ENCODE measurements at regions not wholly inside any gene's neighbourhood (a gene's known extent, or its start where the extent isn't known, plus 50 kb on each side); places are given as distances from the start of the nearest gene placed in this dataset.

- no peaks in the 10 kb centered on the region for H3K9me3 ChIP-seq
- TF ChIP-seq CTCF (IDR thresholded peaks at IDR 0.05): no peak
- no peaks in the 10 kb centered on the region for H3K4me1 ChIP-seq (ENCODE audit: control insufficient read depth in 1 of 2, insufficient read depth in 1 of 2, low read depth in 1 of 2, low read length in 1 of 2)
- H3K27ac ChIP-seq: no peak overlapping the region
- no peaks in the 10 kb centered on the region for H3K27me3 ChIP-seq
- H3K4me3 ChIP-seq (ENCODE audit: low read depth in 1 of 2, low read length in 1 of 2): no peak overlapping the region
- no peaks in the 10 kb centered on the region for H3K36me3 ChIP-seq
Observed at GRCh38 chrX:69236641-69237040, 71.4 kb upstream of the PJA1 start.

GRCh38 chrX:69234624-69235023 lies 69.4 kb upstream of the PJA1 start:
- no peak overlapping the region for H3K4me3 ChIP-seq (ENCODE audit: low read depth in 1 of 2, low read length in 1 of 2)
- no peak for TF ChIP-seq CTCF (IDR thresholded peaks at IDR 0.05)
- H3K4me1 ChIP-seq (ENCODE audit: control insufficient read depth in 1 of 2, insufficient read depth in 1 of 2, low read depth in 1 of 2, low read length in 1 of 2): no peaks in the 10 kb centered on the region
- no peak overlapping the region for H3K27ac ChIP-seq
- no peaks in the 10 kb centered on the region for H3K27me3 ChIP-seq
- no peaks in the 10 kb centered on the region for H3K9me3 ChIP-seq
- no peaks in the 10 kb centered on the region for H3K36me3 ChIP-seq

- no peaks in the 10 kb centered on the region for H3K36me3 ChIP-seq
- no peaks in the 10 kb centered on the region for H3K4me1 ChIP-seq (ENCODE audit: control insufficient read depth in 1 of 2, insufficient read depth in 1 of 2, low read depth in 1 of 2, low read length in 1 of 2)
- H3K27me3 ChIP-seq: no peaks in the 10 kb centered on the region
- no peak overlapping the region for H3K27ac ChIP-seq
- H3K9me3 ChIP-seq: no peaks in the 10 kb centered on the region
- no peak for TF ChIP-seq CTCF (IDR thresholded peaks at IDR 0.05)
- H3K4me3 ChIP-seq (ENCODE audit: low read depth in 1 of 2, low read length in 1 of 2): no peak overlapping the region
Observed at GRCh38 chrX:69232945-69233344, 67.7 kb upstream of the PJA1 start.

GRCh38 chrX:69231903-69232302 lies 66.7 kb upstream of the PJA1 start:
- Histone ChIP-seq H3K9me3 (no peaks in the 10 kb centered on the region), H3K4me1 (ENCODE audit: control insufficient read depth in 1 of 2, insufficient read depth in 1 of 2, low read depth in 1 of 2, low read length in 1 of 2) (no peaks in the 10 kb centered on the region), H3K36me3 (no peaks in the 10 kb centered on the region), H3K27ac (no peak overlapping the region), H3K27me3 (no peaks in the 10 kb centered on the region), H3K4me3 (ENCODE audit: low read depth in 1 of 2, low read length in 1 of 2) (no peak overlapping the region)
- TF ChIP-seq CTCF (IDR thresholded peaks at IDR 0.05): no peak

GRCh38 chrX:69229436-69229835 lies 64.2 kb upstream of the PJA1 start:
- no peak overlapping the region for H3K4me3 ChIP-seq (ENCODE audit: low read depth in 1 of 2, low read length in 1 of 2)
- no peaks in the 10 kb centered on the region for H3K9me3 ChIP-seq
- no peaks in the 10 kb centered on the region for H3K36me3 ChIP-seq
- H3K4me1 ChIP-seq (ENCODE audit: control insufficient read depth in 1 of 2, insufficient read depth in 1 of 2, low read depth in 1 of 2, low read length in 1 of 2): no peaks in the 10 kb centered on the region
- no peaks in the 10 kb centered on the region for H3K27me3 ChIP-seq
- no peak for TF ChIP-seq CTCF (IDR thresholded peaks at IDR 0.05)
- H3K27ac ChIP-seq: no peak overlapping the region

- Histone ChIP-seq H3K4me3 (ENCODE audit: low read depth in 1 of 2, low read length in 1 of 2) (no peak overlapping the region), H3K9me3 (no peaks in the 10 kb centered on the region), H3K36me3 (no peaks in the 10 kb centered on the region), H3K27ac (no peak overlapping the region), H3K27me3 (no peaks in the 10 kb centered on the region), H3K4me1 (ENCODE audit: control insufficient read depth in 1 of 2, insufficient read depth in 1 of 2, low read depth in 1 of 2, low read length in 1 of 2) (no peaks in the 10 kb centered on the region)
- no peak for TF ChIP-seq CTCF (IDR thresholded peaks at IDR 0.05)
Observed at GRCh38 chrX:69228732-69229131, 63.5 kb upstream of the PJA1 start.

Data from neutrophil (primary cell).